ENCODE measurements at regions not wholly inside any gene's neighbourhood (a gene's known extent, or its start where the extent isn't known, plus 50 kb on each side); places are given as distances from the start of the nearest gene placed in this dataset.

GRCh38 chr5:39726467-39726866 is 301.7 kb upstream of the DAB2 start:
- TF ChIP-seq CTCF (IDR thresholded peaks at IDR 0.05; ENCODE audit: low read length) = no peak
- TF ChIP-seq EZH2 (IDR thresholded peaks at IDR 0.05; ENCODE audit: borderline replicate concordance, low read length) = no peak
